Kidney (tissue), 13 donors: ENCODE measurements at regions not wholly inside any gene's neighbourhood (a gene's known extent, or its start where the extent isn't known, plus 50 kb on each side); places are given as distances from the start of the nearest gene placed in this dataset.

ENCODE experiments used
- DNase-seq, 5 donors: peaks; one replicate each; pipeline ENCODE4 v3.0.0-alpha.2; 2013 to 2020
- FAIRE-seq: peaks from 2 replicates; lab custom pipeline; 2012; peaks lifted over from hg19 to GRCh38; lab: Jason Lieb, UNC
- H3K27ac ChIP-seq, 2 donors: one replicate each; pipeline ENCODE4 v1.7.0; 2013; ENCODE audit warnings: low read depth in 2 of 2, low read length in 2 of 2, inconsistent platforms in 1 of 2
- H3K27me3 ChIP-seq: one replicate; pipeline ENCODE4 v1.7.1; 2013; ENCODE audit warnings: low read length, inconsistent platforms; ENCODE audit not compliant: control insufficient read depth, insufficient read depth
- H3K36me3 ChIP-seq, 3 donors: one replicate each; pipeline versions ENCODE4 v1.7.0 to v1.7.1; 2013; ENCODE audit warnings: low read length in 3 of 3, control low read depth in 1 of 3, inconsistent platforms in 1 of 3; ENCODE audit not compliant: insufficient read depth in 3 of 3, control insufficient read depth in 2 of 3
- H3K4me1 ChIP-seq, 3 donors: one replicate each; pipeline versions ENCODE4 v1.7.0 to v1.7.1; 2013; ENCODE audit warnings: low read length in 3 of 3, inconsistent platforms in 1 of 3, low read depth in 1 of 3; ENCODE audit not compliant: control insufficient read depth in 2 of 3, insufficient read depth in 2 of 3
- H3K4me3 ChIP-seq, 3 donors: one replicate each; pipeline versions ENCODE4 v1.7.0 to v1.8.1; 2013; ENCODE audit warnings: low read length in 3 of 3, control low read depth in 1 of 3, inconsistent platforms in 1 of 3
- H3K9ac ChIP-seq, 3 donors: one replicate each; pipeline versions ENCODE4 v1.7.0 to v1.7.1; 2013; ENCODE audit warnings: low read length in 3 of 3, control low read depth in 1 of 3, inconsistent platforms in 1 of 3
- H3K9me3 ChIP-seq, 3 donors: one replicate each; pipeline versions ENCODE4 v1.7.0 to v1.7.1; 2013; ENCODE audit warnings: low read length in 3 of 3, control low read depth in 1 of 3, inconsistent platforms in 1 of 3; ENCODE audit not compliant: control insufficient read depth in 2 of 3, insufficient read depth in 1 of 3
- CTCF ChIP-seq: IDR thresholded peaks from 3 replicates; pipeline ENCODE4 v1.5.1; 2012; ENCODE audit warnings: mild to moderate bottlenecking, moderate library complexity, borderline replicate concordance; ENCODE audit not compliant: insufficient read depth; ENCODE audit errors: extremely low read depth
- intact Hi-C: fragments of 100-400 bp; cut with DNase I; formaldehyde crosslinking; loops from one replicate; pipeline ENCODE4 v1.11.1; 2022
- donor health status: control.
- donor health status: control.
- donor health status: control.
- donor health status: control.
- donor health status: control.
- donor health status: DM: yes; HTN: yes; CAD: no.
- donor health status: Normal renal cell carcinoma (clear cell type).

GRCh38 chr16:9034056-9034455, 57.4 kb upstream of the HAPSTR1 start:
- Histone ChIP-seq H3K4me1 (no peaks in the 10 kb centered on the region), H3K9ac (no peak overlapping the region)
- TF ChIP-seq CTCF, result no peak

GRCh38 chr16:9035996-9036395, 55.4 kb upstream of the HAPSTR1 start:
- H3K27ac ChIP-seq, result no peak overlapping the region
- no peak overlapping the region for H3K9ac ChIP-seq
- FAIRE-seq, result no peak
- no peak for TF ChIP-seq CTCF
- no peak overlapping the region for H3K4me3 ChIP-seq
- intact Hi-C loops, result no loop called here
- no peak for DNase-seq
- H3K27me3 ChIP-seq, result no peaks in the 10 kb centered on the region
- H3K4me1 ChIP-seq, result no peaks in the 10 kb centered on the region
- H3K36me3 ChIP-seq, result no peaks in the 10 kb centered on the region
- no peaks in the 10 kb centered on the region for H3K9me3 ChIP-seq

More at GRCh38 chr16:9034056-9034455, 57.4 kb upstream of the HAPSTR1 start:
- no peaks in the 10 kb centered on the region for H3K36me3 ChIP-seq
- no peak for FAIRE-seq
- intact Hi-C loops, result no loop called here
- H3K4me3 ChIP-seq, result no peak overlapping the region
- no peaks in the 10 kb centered on the region for H3K9me3 ChIP-seq
- H3K27me3 ChIP-seq, result no peaks in the 10 kb centered on the region
- H3K27ac ChIP-seq, result no peak overlapping the region
- DNase-seq, result no peak

GRCh38 chr16:9039210-9039609, 52.2 kb upstream of the HAPSTR1 start:
- H3K9me3 ChIP-seq, result no peaks in the 10 kb centered on the region
- intact Hi-C loops, result no loop called here
- H3K4me1 ChIP-seq, result no peaks in the 10 kb centered on the region
- no peak overlapping the region for H3K9ac ChIP-seq
- TF ChIP-seq CTCF, result no peak
- H3K27me3 ChIP-seq, result no peaks in the 10 kb centered on the region
- FAIRE-seq (no peak), DNase-seq (peak in 1 of 5 donors; percentile 34)
- H3K27ac ChIP-seq, result no peak overlapping the region
- H3K4me3 ChIP-seq, result no peak overlapping the region
- no peaks in the 10 kb centered on the region for H3K36me3 ChIP-seq

GRCh38 chr16:9040800-9041412, 50.5 kb upstream of the HAPSTR1 start:
- TF ChIP-seq CTCF, result no peak
- no peak overlapping the region for H3K4me3 ChIP-seq
- no peak overlapping the region for H3K9ac ChIP-seq
- H3K36me3 ChIP-seq, result no peaks in the 10 kb centered on the region
- no peaks in the 10 kb centered on the region for H3K27me3 ChIP-seq
- no peak overlapping the region for H3K27ac ChIP-seq
- no peaks in the 10 kb centered on the region for H3K9me3 ChIP-seq
- DNase-seq (no peak), FAIRE-seq (no peak)
- intact Hi-C loops, result no loop called here
- H3K4me1 ChIP-seq, result no peaks in the 10 kb centered on the region
